Osteoblast (primary cell): ENCODE measurements at regions not wholly inside any gene's neighbourhood (a gene's known extent, or its start where the extent isn't known, plus 50 kb on each side); places are given as distances from the start of the nearest gene placed in this dataset.

ENCODE experiments used
- DNase-seq: peaks from one replicate; pipeline ENCODE4 v3.0.0; 2011; ENCODE audit warnings: low spot score, mixed read lengths; ENCODE audit not compliant: insufficient read length; ENCODE audit errors: missing footprints
- H2AFZ ChIP-seq: 2 replicates; pipeline ENCODE4 v1.6.0; 2011; ENCODE audit warnings: mild to moderate bottlenecking, low read length
- H3K27ac ChIP-seq: 2 replicates; pipeline ENCODE4 v1.5.1; 2011; ENCODE audit warnings: mild to moderate bottlenecking, low read depth, low read length, moderate library complexity
- H3K27me3 ChIP-seq: 2 replicates; pipeline ENCODE4 v1.6.0; 2012; ENCODE audit warnings: mild to moderate bottlenecking, control low read depth, inconsistent platforms, low read length, moderate library complexity; ENCODE audit not compliant: insufficient read depth
- H3K36me3 ChIP-seq: 2 replicates; pipeline ENCODE4 v1.5.1; 2011; ENCODE audit warnings: mild to moderate bottlenecking, low read length, control low read depth, moderate library complexity; ENCODE audit not compliant: insufficient read depth
- H3K4me1 ChIP-seq: 2 replicates; pipeline ENCODE4 v1.5.1; 2011; ENCODE audit warnings: mild to moderate bottlenecking, low read length, control low read depth, moderate library complexity; ENCODE audit not compliant: insufficient read depth
- H3K4me2 ChIP-seq: 2 replicates; pipeline ENCODE4 v1.6.0; 2011; ENCODE audit warnings: mild to moderate bottlenecking, low read length; ENCODE audit not compliant: insufficient read depth
- H3K4me3 ChIP-seq: fragments of 200-600 bp; sonication (generic); 3 replicates; pipeline ENCODE4 v1.5.1; 2012; ENCODE audit warnings: mild to moderate bottlenecking, low read length, inconsistent platforms; ENCODE audit not compliant: insufficient read depth
- H3K79me2 ChIP-seq: 2 replicates; pipeline ENCODE4 v1.6.0; 2012; ENCODE audit warnings: mild to moderate bottlenecking, low read length, control low read depth, inconsistent platforms; ENCODE audit not compliant: insufficient read depth
- H3K9me3 ChIP-seq: 2 replicates; pipeline ENCODE4 v1.5.1; 2011; ENCODE audit warnings: low read depth, low read length, control low read depth
- H4K20me1 ChIP-seq: 2 replicates; pipeline ENCODE4 v1.6.0; 2012; ENCODE audit warnings: mild to moderate bottlenecking, low read length, control low read depth; ENCODE audit not compliant: insufficient read depth
- CTCF ChIP-seq: IDR thresholded peaks from 2 replicates; pipeline ENCODE4 v1.5.1; 2011; ENCODE audit warnings: mild to moderate bottlenecking, low read depth, low read length, moderate library complexity; ENCODE audit errors: extremely low read depth

- H3K4me3 ChIP-seq = no peak overlapping the region
- H3K4me1 ChIP-seq = no peaks in the 10 kb centered on the region
- H3K9me3 ChIP-seq = no peaks in the 10 kb centered on the region
- no peak for TF ChIP-seq CTCF
- H4K20me1 ChIP-seq = no peaks in the 10 kb centered on the region
- H3K4me2 ChIP-seq = no peak overlapping the region
- H3K79me2 ChIP-seq = no peaks in the 10 kb centered on the region
- no peaks in the 10 kb centered on the region for H3K27me3 ChIP-seq
- no peak overlapping the region for H3K27ac ChIP-seq
- no peak for DNase-seq
- no peaks in the 10 kb centered on the region for H3K36me3 ChIP-seq
- no peak overlapping the region for H2AFZ ChIP-seq
Observed at GRCh38 chr18:78882585-78882984, 97.0 kb upstream of the SALL3 start.

GRCh38 chr18:78883501-78883900 is 96.1 kb upstream of the SALL3 start:
- H2AFZ ChIP-seq = no peak overlapping the region
- H3K4me1 ChIP-seq = no peaks in the 10 kb centered on the region
- no peaks in the 10 kb centered on the region for H4K20me1 ChIP-seq
- H3K4me3 ChIP-seq = no peak overlapping the region
- H3K27ac ChIP-seq = no peak overlapping the region
- DNase-seq = no peak
- no peak overlapping the region for H3K4me2 ChIP-seq
- H3K79me2 ChIP-seq = no peaks in the 10 kb centered on the region
- H3K36me3 ChIP-seq = no peaks in the 10 kb centered on the region
- TF ChIP-seq CTCF = no peak
- H3K9me3 ChIP-seq = no peaks in the 10 kb centered on the region
- H3K27me3 ChIP-seq = no peaks in the 10 kb centered on the region

GRCh38 chr18:78884502-78884901 is 95.1 kb upstream of the SALL3 start:
- Histone ChIP-seq H4K20me1 (no peaks in the 10 kb centered on the region), H3K79me2 (no peaks in the 10 kb centered on the region), H3K9me3 (no peaks in the 10 kb centered on the region), H3K4me3 (no peak overlapping the region), H2AFZ (no peak overlapping the region), H3K4me2 (no peak overlapping the region), H3K27me3 (no peaks in the 10 kb centered on the region), H3K36me3 (no peaks in the 10 kb centered on the region), H3K4me1 (no peaks in the 10 kb centered on the region), H3K27ac (no peak overlapping the region)
- DNase-seq = no peak
- TF ChIP-seq CTCF = no peak

- TF ChIP-seq CTCF = no peak
- no peaks in the 10 kb centered on the region for H3K4me1 ChIP-seq
- no peak overlapping the region for H2AFZ ChIP-seq
- H3K9me3 ChIP-seq = no peaks in the 10 kb centered on the region
- H3K4me3 ChIP-seq = no peak overlapping the region
- H3K36me3 ChIP-seq = no peaks in the 10 kb centered on the region
- no peak for DNase-seq
- no peaks in the 10 kb centered on the region for H3K27me3 ChIP-seq
- H3K79me2 ChIP-seq = no peaks in the 10 kb centered on the region
- no peak overlapping the region for H3K4me2 ChIP-seq
- no peak overlapping the region for H3K27ac ChIP-seq
- no peaks in the 10 kb centered on the region for H4K20me1 ChIP-seq
Observed at GRCh38 chr18:78889250-78889649, 90.4 kb upstream of the SALL3 start.
